NCI-H1417 treated with DMSO at 0.1 percent for 48 hours (cell line): ENCODE measurements at regions not wholly inside any gene's neighbourhood (a gene's known extent, or its start where the extent isn't known, plus 50 kb on each side); places are given as distances from the start of the nearest gene placed in this dataset.
"Not testable (repeated sequence)": the region's sequence is repeated elsewhere in the genome, so short reads cannot be mapped to it uniquely, and the experiment has no call there.

Source experiments
- DNase-seq: peaks from one replicate; lab custom pipeline; 2025; lab: John Stamatoyannopoulos, UW

DNA sequence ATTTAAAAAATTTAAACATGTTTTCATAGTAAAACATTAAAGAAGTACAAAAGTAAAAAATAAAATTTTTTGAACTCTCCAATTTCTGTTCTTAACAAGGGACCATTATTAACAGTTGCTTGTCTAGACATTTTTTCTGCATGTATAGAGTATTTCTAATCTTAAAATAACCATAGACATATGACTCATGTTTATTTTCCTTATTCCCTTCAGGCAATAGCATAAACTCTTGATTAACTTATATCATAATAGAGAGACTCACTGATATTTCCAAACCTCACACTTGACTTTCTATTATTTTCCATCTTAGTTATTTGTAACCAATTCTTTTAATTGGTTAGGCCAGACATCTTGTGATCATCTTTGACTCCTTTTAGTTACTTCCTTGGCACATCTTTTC is 325.6 kb upstream of the SOX14 start:
- DNase-seq, result no peak

DNA sequence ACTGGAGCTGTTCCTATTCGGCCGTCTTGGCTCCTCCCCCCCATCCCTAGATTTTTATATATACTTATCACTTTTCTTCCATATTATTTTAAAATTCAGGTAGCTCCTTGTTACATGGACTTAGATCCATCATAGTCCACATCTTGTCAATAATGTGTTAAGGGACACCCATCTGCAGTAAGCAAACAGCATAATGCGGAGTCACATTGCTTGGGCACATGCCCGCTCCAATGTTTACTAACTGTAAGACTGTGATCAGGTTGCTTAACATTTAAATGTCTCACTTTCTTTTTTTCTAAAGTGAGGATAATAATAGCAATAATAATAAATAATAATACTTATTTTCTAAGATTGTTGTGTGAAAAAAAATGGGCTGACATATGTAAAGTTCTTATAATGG is 303.2 kb upstream of the SOX14 start:
- no peak for DNase-seq

DNA sequence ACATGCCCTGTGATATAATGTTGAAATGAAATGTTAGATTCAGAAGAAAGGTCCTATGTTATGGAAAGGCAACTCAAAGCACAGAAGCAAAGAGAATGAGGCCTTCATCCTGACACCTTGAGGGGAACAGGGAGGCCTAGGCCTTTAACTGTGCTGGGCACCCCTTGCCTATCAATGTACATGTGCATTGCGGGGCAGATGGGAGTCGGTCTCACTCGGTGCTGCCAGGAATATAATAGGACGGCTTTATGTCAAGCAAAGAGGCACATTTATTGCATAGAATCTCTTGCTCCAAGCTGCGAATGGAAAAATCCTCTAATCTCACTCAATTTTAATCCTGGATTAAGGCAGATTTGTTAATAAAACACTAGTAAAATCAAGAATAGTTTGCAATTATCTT is 301.0 kb upstream of the SOX14 start:
- no peak for DNase-seq

DNA sequence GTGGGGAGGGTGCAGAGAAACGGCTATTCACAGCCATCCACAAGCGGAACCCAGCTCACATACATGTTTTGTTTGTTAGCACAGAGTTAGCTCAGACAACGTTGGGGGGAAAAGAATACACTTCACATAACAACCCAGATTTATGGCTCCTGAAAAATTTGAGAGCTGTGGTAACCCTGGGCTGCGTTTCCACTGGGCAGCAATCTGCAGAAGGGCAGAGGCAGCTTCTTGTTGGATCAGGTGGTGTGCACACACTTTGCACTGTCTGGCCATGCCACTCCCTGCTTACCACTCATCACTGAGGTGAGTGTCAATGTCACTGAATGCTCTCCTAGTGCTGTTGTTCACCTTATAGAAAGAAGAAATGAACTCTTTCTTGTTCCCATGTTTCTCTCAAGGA is 299.8 kb upstream of the SOX14 start:
- no peak for DNase-seq

DNA sequence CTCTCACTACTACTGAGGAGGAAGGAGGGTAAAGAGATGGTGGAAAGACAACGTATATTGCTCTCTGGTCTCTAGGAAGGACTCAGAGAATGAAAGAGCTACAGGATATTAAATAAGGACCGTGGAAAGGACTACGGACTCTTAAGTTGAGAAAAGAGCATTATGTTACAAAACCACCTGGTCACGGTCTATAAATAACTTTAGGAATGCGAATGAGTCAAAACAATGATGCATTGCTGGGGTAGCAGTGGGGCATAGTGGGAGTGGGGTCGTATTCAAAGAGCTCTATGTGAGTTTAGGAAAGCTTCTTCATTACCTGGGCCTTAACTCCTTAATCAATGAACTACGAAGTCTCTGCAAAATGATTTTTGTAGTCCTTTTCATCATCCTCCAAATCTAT is 295.7 kb upstream of the SOX14 start:
- no peak for DNase-seq

DNA sequence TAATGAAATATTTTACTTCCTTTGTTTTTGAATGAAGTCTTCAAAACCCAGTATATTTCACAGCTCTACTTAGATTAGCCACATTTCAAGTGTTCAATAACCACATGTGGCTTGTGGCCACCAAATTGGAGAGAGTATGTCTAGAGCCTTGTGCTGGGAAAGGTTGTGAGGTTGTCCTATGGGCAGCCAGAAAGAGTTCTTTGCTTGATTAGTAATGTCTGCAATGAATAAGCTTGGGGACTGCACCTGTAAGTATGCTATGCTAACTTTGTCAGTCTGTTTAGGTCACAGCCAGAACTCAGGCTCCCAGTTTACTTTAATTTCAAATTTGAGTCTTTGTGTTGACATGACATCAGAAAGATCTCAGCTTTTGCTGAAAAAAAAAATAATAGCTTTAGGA is 294.9 kb upstream of the SOX14 start:
- no peak for DNase-seq

DNA sequence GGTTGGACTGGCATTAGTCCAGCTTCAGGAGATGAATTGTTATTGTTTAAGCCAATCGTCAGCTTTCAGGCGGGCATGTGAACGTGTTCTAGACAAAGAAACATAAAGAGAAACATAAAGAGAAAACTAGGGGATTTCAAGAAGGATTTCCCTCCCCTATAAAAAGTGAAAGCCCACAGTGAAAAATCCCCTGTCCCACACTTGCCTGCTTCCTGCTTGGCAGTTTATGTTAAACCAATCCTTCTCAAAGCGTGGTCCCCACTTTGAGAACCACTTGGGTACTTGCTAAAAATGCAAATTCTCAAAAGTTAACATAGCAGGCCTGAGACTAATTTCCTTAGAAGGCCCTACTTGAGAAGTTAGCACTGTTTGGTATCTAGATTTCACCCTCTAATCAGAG is 293.0 kb upstream of the SOX14 start:
- no peak for DNase-seq

DNA sequence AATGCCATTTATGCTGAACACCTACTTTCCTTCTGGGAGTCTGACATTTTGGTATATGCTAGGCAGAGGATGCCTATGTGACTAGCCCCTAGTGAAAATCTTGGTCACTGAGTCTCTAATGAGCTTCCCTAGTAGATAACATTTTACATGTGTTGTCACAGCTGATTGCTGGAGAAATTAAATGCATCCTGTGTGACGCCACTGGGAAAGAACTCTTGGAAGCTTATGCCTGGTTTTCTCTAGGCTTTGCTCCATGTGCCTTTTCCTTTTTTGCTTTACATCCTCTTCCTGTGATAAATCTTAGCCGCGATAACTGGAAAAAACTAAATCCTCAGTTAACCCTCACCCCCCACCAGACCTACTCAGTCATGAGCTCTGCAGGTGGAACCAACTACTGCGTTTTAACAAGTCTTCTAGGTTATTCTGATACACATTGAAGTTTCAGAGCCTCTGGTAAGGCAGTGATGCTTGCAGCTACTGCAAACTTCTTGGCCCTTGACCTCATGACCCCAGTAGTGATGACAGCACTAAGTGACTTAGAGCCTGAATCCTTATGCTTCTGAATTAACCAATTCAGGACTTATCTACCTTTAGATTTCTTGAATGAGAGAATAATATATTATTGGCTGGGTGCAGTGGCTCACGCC is 292.4 kb upstream of the SOX14 start:
- DNase-seq, result no peak

DNA sequence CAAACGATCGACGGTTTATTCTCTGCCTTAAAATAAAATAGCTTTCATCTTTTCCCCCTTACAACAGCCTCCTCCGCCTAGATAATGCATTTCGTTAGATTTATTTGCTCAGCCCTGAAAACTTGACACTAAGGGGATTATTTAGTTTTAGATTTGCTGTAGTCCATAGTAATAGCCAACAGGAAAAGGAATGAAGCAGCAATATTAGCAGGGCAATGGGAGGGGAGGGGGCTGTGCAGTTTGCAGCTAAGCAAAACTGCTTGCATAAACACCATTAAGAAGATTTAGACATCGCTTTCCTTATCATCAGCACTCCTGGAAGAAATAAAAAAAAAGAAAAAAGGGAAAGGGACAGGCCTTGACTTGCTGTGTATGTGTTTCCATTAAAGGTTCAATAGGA is 286.5 kb upstream of the SOX14 start:
- no peak for DNase-seq

DNA sequence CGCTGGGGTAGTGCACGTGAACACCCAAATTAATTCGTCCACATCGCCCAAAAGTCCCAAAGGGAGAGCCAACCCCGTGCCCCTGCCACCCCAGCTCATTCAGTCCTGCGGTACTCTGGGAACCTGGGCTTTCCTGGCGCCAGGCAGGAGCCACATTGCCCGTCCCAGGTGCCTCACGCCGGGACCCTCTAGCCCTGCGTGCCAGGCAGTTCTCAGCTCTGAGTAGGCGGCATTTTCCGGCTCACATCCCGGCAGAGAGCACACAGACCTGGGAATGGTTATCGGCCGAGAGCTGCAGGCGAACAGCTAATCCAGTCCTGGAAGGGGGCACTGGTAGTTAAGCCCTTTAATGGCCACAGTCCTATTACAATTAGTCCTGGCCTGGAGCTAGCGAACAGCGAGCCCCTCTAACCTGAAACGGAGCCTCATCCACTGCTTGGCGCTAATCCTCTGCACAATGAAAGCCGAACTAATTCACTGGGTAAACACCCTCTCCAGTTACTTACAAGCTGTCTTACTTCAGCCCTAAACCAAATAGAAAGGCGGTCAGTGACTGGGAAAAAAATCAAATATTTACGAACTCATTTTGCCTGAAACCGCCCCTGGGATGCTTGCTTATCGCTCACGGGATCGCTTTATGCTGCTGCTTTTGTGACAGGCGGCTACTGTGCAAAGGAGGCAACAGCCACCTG is 254.6 kb upstream of the SOX14 start:
- DNase-seq, result no peak

DNA sequence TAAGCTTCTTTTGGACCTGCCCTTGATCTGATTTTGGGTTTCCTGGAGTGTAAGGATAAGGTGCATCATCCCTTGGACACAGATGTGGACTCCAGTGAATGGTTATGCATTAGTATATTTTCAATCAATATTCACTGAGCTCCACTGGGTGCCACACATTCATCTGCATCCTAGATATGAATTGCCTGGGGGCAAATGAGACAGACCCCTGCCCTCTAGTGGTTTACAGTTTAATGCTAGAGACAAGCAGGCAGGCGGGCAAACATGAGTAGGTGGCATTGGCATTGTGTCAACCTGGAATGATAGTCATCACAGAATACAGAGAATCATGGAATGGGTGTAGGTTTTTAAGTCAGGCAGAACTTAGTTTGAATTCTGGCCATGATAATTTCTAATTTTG is 252.5 kb upstream of the SOX14 start:
- DNase-seq, result no peak

DNA sequence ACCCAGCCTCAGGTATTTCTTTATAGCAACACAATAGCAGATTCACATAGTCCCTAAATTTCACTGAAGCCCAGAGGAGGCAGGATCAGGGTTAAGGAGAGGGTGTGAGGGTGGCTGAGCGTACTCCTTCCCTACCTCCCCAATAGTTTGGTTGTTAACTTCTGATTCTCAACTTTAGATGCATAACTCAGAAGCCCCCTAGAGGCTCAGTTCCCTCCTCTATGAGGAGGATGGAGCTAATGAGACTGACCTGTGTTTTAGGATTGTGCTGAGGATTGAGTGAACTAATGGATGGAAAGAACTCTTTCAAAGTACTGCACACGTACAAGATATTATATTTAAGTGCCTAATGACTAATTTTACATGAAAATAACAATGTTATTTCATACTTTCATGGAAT is 249.3 kb upstream of the SOX14 start:
- no peak for DNase-seq

DNA sequence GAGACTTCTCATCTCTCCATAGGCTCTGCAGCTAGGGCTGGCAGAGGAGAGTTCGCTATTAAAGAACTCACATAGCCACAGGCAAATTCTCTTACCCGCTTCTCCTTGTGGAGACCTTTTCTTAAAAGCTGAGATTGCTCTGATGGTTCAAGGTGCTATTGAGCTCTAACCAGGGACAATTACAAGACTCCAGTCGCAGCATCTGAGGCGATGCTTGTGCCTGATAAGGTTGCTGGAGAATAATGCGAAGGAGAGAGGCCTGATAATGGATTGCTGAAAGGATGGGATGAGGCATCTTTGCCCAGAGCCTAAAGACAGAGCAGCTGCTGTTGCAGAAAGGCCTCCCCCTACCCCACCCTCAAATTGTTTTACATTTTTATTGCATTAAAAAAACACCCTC is 244.5 kb upstream of the SOX14 start:
- no peak for DNase-seq

DNA sequence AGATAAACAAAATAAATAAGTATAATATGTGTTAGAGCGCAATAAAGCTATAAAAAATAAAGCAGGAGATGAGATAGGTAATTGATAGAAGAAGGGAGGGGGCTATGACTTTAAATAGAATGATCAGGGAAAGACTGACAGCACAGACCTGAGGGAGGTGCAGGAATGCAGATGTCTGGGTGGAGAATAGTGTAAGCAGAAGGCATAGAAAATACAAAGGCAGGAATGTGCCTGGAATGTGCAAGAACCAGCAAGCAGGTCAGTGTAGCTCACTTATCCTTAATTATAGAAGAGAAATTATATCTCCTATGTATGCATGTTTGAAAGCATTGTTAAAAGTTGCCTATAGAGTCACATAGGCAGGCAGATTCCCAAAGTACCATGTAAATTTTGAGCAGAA is 239.4 kb upstream of the SOX14 start:
- no peak for DNase-seq

DNA sequence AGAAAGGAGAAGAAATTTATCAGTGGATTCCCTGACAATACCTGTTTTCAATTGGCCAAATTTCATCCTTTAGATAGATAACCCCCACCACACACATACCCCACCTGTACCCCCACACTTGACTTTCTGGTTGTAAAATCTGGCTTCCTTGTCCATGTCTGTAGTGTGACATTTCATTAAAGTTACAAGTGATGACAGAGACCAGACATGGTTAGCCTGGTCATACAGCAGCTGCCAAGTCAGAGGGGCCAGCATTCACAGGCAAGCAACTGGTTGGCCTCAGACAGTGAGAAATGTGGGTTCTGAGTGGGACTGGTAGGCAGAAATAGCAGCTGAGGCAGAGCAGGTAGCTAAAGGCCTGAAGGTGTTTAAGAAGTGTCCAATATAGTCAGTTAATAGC is 238.6 kb upstream of the SOX14 start:
- no peak for DNase-seq

DNA sequence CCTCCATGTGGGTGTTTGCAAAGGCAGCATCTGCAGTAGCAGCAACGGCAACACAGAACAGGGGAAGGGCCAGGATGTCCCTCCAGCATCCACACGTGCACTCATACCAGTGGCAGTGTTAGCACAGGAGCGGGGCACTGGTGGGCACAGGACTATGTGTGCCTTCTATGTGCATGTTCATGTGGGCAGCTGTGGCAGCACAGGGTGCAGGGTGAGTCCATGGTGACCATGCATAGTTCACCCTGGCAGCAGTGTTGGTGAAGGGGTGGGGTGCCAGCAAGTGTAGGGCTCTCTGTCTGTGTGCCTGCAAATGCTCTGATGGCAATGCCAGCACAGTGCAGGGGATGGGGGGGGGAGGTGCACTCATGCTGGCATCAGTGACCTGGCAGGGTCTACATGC is 222.1 kb upstream of the SOX14 start:
- DNase-seq, result no peak

DNA sequence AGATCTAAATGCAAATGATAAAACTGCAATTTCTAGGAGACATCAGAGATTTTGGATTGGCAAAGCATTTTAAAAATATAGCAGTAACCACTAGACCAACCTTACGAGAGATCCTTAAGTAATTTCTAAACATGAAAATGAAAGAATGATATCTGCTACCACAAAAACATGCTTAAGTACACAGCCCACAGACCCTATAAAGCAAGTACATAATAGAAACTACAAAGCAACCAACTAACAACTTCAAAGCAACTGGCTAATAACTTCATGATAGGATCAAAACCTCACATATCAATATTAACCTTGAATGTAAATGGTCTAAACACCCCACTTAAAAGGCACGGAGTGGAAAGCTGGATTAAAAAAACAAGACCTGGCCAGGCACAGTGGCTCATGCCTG is 209.9 kb upstream of the SOX14 start:
- DNase-seq, result no peak

DNA sequence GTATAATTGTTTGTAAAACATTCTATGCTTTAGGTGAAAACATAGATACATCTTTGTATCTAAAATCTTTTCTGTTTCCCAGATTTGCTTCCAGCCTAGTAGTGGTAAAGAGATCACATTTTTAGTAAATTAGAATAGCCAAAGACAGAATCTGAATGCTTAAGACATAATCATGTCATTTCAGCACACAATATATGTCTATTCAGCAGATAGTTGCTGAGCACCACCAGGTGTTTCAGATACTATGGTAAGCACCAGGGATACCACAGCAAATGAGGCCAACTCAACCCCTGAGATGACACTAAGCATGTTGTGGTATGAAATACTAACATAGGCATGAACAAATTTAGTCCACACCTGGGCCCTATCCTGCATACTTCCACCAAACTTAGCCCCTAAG is 195.2 kb upstream of the SOX14 start:
- no peak for DNase-seq

DNA sequence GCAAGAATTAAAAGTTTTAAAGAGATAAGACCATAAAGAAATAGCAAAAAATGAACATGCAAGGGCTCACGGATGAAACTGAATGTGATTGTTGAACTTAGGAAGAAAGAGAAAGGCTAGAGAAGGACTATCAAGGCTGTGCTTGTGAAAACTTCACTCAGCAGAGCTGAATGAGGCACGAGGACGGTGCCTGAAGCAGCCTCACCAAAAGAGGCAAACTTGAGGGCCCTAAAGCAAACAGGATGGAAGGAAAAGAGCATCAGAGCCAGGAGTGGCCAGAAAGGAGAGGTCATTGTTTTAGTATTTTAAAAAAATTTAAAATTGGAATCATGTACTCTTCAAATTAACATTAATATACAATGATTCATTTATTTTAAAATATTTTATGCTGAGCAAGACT is 191.2 kb upstream of the SOX14 start:
- DNase-seq, result no peak

DNA sequence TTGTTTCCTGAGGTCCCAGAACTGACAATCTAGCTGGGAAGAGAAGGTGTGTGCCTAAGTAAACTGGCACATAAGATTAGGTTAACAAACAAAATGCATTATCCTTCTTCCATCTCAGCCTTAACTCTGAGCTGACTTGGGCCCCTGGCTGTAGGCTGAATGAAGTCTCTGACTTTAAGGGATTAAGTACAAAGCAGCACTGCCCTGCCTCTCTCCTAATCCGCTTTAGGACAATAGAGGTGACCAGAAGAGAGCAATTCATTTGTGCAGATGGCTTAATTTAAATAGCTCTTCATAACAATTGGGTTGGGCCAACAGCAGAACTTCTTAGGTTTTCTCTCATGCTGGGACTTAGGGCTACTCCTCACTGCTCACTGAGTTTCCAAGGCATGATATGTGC is 181.6 kb upstream of the SOX14 start:
- no peak for DNase-seq

DNA sequence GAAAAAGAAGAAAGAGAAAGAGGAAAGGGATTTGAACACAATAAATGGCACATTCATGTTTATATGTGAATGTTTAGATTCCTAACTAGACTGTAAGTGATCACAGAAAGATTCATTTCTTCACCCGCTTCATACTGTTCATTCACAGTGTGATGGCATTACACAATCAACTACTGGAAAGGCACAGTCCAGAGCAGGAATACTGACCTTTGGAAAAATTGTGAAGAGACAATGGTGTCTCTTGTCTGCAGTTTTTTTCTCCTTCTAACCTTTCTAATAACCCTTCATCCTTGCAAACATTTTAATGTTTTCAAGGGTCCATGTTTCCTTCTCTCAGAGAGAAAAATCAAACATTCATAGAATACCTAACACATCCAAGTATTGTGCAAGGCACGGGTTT is 180.9 kb upstream of the SOX14 start:
- no peak for DNase-seq

DNA sequence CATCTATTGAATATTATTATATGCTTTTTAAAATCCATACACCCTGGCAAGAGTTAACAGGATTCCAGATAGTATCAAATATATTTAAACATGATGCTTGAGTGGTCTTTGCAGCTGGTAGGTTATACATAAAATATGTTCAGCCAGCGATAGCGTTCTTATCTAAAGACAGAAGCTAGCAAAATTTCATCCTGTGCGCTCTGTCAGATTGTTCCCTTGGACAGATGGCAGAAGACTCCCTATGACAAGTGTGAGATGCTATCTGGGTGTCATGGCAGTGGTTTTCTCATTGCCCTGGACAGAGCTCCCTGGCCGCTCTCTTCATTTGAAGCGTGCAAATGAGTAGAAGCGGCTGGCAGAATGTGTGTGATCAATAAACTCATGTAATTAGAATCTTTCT is 175.2 kb upstream of the SOX14 start:
- no peak for DNase-seq

DNA sequence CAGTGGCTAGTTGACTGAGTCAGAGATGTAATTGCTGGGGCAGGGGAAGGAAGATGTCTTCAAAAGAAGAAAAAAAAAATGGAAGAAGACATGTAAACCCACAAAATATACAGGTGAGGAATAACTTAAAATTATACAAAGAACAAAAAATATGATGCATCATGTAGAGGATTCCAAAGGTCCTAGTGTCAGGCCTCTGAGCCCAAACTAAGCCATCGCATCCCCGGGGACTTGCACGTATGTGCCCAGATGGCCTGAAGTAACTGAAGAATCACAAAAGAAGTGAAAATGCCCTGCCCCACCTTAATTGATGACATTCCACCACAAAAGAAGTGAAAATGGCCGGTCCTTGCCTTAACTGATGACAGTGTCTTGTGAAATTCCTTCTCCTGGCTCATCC is 168.7 kb upstream of the SOX14 start:
- DNase-seq, result not testable (repeated sequence)

DNA sequence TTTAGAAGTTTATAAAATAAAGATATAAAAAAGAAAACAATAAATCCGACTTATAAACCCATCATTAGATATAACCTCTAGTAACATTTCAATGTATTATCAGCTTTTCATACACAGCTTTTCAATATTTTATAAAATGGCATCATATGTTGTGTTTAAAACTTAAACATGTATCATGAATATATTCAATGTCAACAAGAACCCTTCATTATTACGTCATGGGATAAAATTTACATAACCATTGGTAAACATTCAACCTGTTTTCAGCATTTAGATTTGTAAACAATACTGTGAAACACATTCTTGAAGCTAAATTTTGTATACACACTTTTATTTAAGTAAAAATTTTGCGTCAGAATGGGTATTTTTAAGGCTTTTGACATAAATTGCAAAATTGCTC is 153.4 kb upstream of the SOX14 start:
- no peak for DNase-seq
